Dendritic cell treated with granulocyte-macrophage colony-stimulating factor and Interleukin-4, amounts not matched to agents 40 ng/mL and 50 ng/mL, for 4 days (primary cell): ENCODE measurements at regions not wholly inside any gene's neighbourhood (a gene's known extent, or its start where the extent isn't known, plus 50 kb on each side); places are given as distances from the start of the nearest gene placed in this dataset.

Source experiments
- H3K27ac Mint-ChIP-seq: one replicate; pipeline ENCODE4 v1.8.0; 2022; ENCODE audit warnings: mild to moderate bottlenecking, mixed read lengths
- H3K27me3 Mint-ChIP-seq: one replicate; pipeline ENCODE4 v1.8.0; 2022; ENCODE audit warnings: mild to moderate bottlenecking, mixed read lengths
- H3K36me3 Mint-ChIP-seq: one replicate; pipeline ENCODE4 v1.8.0; 2022; ENCODE audit warnings: low read depth, mixed read lengths
- H3K4me1 Mint-ChIP-seq: one replicate; pipeline ENCODE4 v1.8.0; 2022; ENCODE audit warnings: low read depth, mixed read lengths
- H3K4me3 Mint-ChIP-seq: one replicate; pipeline ENCODE4 v1.8.0; 2022; ENCODE audit warnings: mild to moderate bottlenecking, moderate library complexity, mixed read lengths
- H3K9me3 Mint-ChIP-seq: one replicate; pipeline ENCODE4 v1.8.0; 2022; ENCODE audit warnings: mixed read lengths
- intact Hi-C: fragments of 100-400 bp; cut with micrococcal nuclease; formaldehyde crosslinking; loops from one replicate; pipeline ENCODE4 v1.15.0; 2022

- H3K4me3 Mint-ChIP-seq, result no peak overlapping the region
These were observed 1259.7 kb downstream of the TYW1 start for GRCh38 chr7:68256295-68256694.

GRCh38 chr7:68258609-68259008 lies 1262.0 kb downstream of the TYW1 start:
- H3K4me3 Mint-ChIP-seq, result no peak overlapping the region
- no peaks in the 10 kb centered on the region for H3K36me3 Mint-ChIP-seq
- H3K27ac Mint-ChIP-seq, result no peak overlapping the region
- no peaks in the 10 kb centered on the region for H3K27me3 Mint-ChIP-seq
- intact Hi-C loops, result no loop called here
- no peaks in the 10 kb centered on the region for H3K4me1 Mint-ChIP-seq
- peaks cover 57% of the 10 kb centered on the region for H3K9me3 Mint-ChIP-seq

More at GRCh38 chr7:68256295-68256694, 1259.7 kb downstream of the TYW1 start:
- peaks cover 51% of the 10 kb centered on the region for H3K9me3 Mint-ChIP-seq
- no peaks in the 10 kb centered on the region for H3K27me3 Mint-ChIP-seq
- H3K27ac Mint-ChIP-seq, result no peak overlapping the region
- no peaks in the 10 kb centered on the region for H3K36me3 Mint-ChIP-seq
- intact Hi-C loops, result no loop called here
- H3K4me1 Mint-ChIP-seq, result no peaks in the 10 kb centered on the region

DNA sequence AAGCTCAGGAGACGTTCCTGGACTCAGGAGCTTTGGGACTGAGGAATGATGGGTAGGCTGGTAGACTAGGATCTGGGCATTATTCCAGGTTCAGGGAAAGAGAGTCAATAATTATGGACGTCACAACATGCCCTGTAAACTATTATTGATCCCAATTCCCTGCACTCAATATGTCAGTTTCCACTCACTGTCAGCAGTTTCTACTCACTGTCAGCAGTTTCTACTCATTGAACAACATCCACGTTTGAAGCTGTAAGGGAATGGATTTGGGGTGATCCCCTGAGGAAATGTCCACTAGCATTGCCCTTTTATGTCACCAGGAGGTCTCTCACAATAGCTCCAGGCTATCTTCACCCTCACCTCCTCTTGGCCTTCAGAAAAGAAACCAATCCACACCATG lies 1268.6 kb downstream of the TYW1 start:
- H3K27me3 Mint-ChIP-seq, result no peaks in the 10 kb centered on the region
- H3K27ac Mint-ChIP-seq, result no peak overlapping the region
- H3K4me3 Mint-ChIP-seq, result no peak overlapping the region
- intact Hi-C loops, result no loop called here
- no peaks in the 10 kb centered on the region for H3K4me1 Mint-ChIP-seq
- no peaks in the 10 kb centered on the region for H3K36me3 Mint-ChIP-seq
- H3K9me3 Mint-ChIP-seq, result peaks cover 73% of the 10 kb centered on the region

GRCh38 chr7:68266004-68266579 lies 1269.5 kb downstream of the TYW1 start:
- Mint-ChIP-seq H3K27me3 (no peaks in the 10 kb centered on the region), H3K4me1 (no peaks in the 10 kb centered on the region)
- intact Hi-C loops, result no loop called here

DNA sequence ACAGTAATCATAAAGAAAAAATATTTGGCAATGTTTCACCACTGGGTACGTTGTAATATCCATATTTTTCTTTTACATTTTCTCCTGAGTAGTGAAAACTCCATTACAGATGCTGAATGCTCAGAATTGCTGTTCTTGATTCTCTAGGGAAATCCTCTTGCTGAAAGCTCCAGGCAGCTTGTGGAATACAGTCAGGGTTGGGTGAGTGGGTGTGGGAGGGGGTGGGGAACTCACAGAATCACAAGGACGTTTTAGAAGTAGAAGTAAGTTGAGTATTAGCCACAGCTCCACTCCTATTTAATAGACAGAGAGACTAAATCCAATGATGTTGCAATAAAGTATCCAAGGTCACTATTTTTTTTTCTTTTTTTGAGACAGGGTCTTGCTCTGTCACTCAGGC lies 1270.9 kb downstream of the TYW1 start:
- no peak overlapping the region for H3K27ac Mint-ChIP-seq
- H3K4me3 Mint-ChIP-seq, result no peak overlapping the region
- no peaks in the 10 kb centered on the region for H3K27me3 Mint-ChIP-seq

More at GRCh38 chr7:68266004-68266579, 1269.5 kb downstream of the TYW1 start:
- H3K4me3 Mint-ChIP-seq, result no peak overlapping the region
- no peak overlapping the region for H3K27ac Mint-ChIP-seq
- H3K36me3 Mint-ChIP-seq, result no peaks in the 10 kb centered on the region
- H3K9me3 Mint-ChIP-seq, result peaks cover 65% of the 10 kb centered on the region

GRCh38 chr7:68269405-68269804 lies 1272.8 kb downstream of the TYW1 start:
- Mint-ChIP-seq H3K36me3 (no peaks in the 10 kb centered on the region), H3K4me1 (no peaks in the 10 kb centered on the region), H3K9me3 (peaks cover 57% of the 10 kb centered on the region), H3K27ac (no peak overlapping the region), H3K4me3 (no peak overlapping the region), H3K27me3 (no peaks in the 10 kb centered on the region)
- intact Hi-C loops, result no loop called here

More for the DNA sequence above, 1270.9 kb downstream of the TYW1 start:
- Mint-ChIP-seq H3K4me1 (no peaks in the 10 kb centered on the region), H3K9me3 (peaks cover 62% of the 10 kb centered on the region), H3K36me3 (no peaks in the 10 kb centered on the region)
- intact Hi-C loops, result no loop called here

DNA sequence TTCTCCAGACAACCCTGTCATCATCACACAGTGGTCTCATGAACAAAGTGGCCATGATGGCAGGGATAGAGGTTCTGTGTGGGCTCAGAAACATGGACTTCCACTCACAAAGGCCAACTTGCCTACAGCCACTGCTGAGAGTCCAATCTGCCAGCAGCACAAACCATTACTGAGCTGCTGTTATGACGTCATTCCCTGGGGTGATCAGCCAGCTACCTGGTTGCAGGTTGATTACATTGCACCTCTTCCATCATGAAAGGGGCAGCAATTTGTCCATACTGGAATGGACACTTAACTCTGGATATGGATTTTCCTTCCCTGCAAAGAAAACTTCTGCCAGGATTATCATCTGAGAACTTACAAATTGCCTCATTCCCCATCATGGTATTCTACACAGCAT lies 1275.9 kb downstream of the TYW1 start:
- H3K4me3 Mint-ChIP-seq, result no peak overlapping the region
- intact Hi-C loops, result no loop called here
- peaks cover 55% of the 10 kb centered on the region for H3K9me3 Mint-ChIP-seq
- H3K4me1 Mint-ChIP-seq, result no peaks in the 10 kb centered on the region
- H3K27ac Mint-ChIP-seq, result no peak overlapping the region
- no peaks in the 10 kb centered on the region for H3K27me3 Mint-ChIP-seq
- no peaks in the 10 kb centered on the region for H3K36me3 Mint-ChIP-seq

GRCh38 chr7:68276725-68277124 lies 1280.1 kb downstream of the TYW1 start:
- intact Hi-C loops, result no loop called here
- Mint-ChIP-seq H3K4me1 (no peaks in the 10 kb centered on the region), H3K27me3 (no peaks in the 10 kb centered on the region), H3K36me3 (no peaks in the 10 kb centered on the region), H3K4me3 (no peak overlapping the region), H3K9me3 (peaks cover 65% of the 10 kb centered on the region), H3K27ac (no peak overlapping the region)

- no peaks in the 10 kb centered on the region for H3K36me3 Mint-ChIP-seq
- no peak overlapping the region for H3K4me3 Mint-ChIP-seq
- intact Hi-C loops, result no loop called here
- H3K4me1 Mint-ChIP-seq, result no peaks in the 10 kb centered on the region
- no peaks in the 10 kb centered on the region for H3K27me3 Mint-ChIP-seq
- no peak overlapping the region for H3K27ac Mint-ChIP-seq
- peaks cover 58% of the 10 kb centered on the region for H3K9me3 Mint-ChIP-seq
These were observed 1283.3 kb downstream of the TYW1 start for GRCh38 chr7:68279827-68280400.

DNA sequence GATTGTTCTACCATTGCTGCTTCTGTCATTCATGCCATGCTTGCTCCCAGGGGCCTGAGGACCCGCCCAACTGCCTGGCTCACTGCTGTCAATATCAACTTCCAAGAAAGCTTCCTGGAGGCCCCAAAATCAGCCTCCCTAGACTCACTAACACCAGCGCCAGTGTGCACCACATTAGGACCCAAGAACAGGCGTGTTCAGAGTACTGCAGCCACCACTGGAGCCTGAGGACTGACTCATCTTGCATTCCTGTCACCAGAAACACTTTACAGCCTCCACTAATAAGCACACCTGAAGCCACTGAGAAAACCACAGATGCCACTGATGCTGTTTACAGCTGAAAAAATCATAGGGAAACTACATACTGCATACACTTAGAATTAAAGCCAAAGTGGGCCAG lies 1284.3 kb downstream of the TYW1 start:
- intact Hi-C loops, result no loop called here
- H3K36me3 Mint-ChIP-seq, result no peaks in the 10 kb centered on the region
- H3K9me3 Mint-ChIP-seq, result peaks cover 60% of the 10 kb centered on the region
- no peaks in the 10 kb centered on the region for H3K4me1 Mint-ChIP-seq
- H3K27me3 Mint-ChIP-seq, result no peaks in the 10 kb centered on the region
- no peak overlapping the region for H3K27ac Mint-ChIP-seq
- H3K4me3 Mint-ChIP-seq, result no peak overlapping the region

- H3K27ac Mint-ChIP-seq, result no peak overlapping the region
- H3K9me3 Mint-ChIP-seq, result peaks cover 65% of the 10 kb centered on the region
- no peaks in the 10 kb centered on the region for H3K4me1 Mint-ChIP-seq
- H3K27me3 Mint-ChIP-seq, result no peaks in the 10 kb centered on the region
- no peaks in the 10 kb centered on the region for H3K36me3 Mint-ChIP-seq
- H3K4me3 Mint-ChIP-seq, result no peak overlapping the region
- intact Hi-C loops, result no loop called here
These were observed 1291.5 kb downstream of the TYW1 start for GRCh38 chr7:68288144-68288593.

DNA sequence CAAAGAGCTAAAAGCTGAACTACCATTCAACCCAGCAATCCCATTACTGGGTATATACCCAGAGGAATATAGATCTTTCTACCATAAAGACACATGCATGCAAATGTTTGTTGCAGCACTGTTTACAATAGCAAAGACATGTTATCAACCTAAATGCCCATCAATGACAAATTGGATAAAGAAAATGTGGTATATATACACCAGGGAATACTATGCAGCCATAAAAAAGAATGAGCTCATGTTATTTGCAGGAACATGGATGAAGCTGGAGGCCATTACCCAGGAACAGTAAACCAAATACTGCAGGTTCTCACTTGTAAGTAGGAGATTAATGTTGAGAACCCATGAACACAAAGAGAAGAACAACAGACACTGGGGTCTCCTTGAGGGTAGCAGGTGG lies 1295.1 kb downstream of the TYW1 start:
- no peaks in the 10 kb centered on the region for H3K4me1 Mint-ChIP-seq
- no peak overlapping the region for H3K27ac Mint-ChIP-seq
- no peaks in the 10 kb centered on the region for H3K36me3 Mint-ChIP-seq
- H3K4me3 Mint-ChIP-seq, result no peak overlapping the region
- peaks cover 64% of the 10 kb centered on the region for H3K9me3 Mint-ChIP-seq
- H3K27me3 Mint-ChIP-seq, result no peaks in the 10 kb centered on the region
- intact Hi-C loops, result no loop called here

DNA sequence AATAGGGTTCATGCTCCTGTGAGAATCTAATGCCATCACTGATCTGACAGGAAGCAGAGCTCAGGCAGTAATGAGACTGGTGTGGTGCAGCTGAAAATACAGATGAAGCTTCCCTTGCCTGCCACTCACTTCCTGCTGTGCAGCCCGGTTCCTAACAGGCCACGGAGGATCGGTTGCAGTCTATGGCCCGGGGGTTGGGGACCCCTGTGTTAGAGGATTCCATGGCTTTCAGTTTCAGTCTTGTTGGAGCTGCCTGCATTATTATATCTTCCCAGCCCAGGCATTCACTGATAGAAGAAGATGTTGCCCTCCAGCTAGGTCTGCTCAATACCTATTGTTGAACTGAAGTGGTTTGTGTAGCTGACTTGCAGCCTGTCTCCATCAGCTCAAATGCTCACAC lies 1298.8 kb downstream of the TYW1 start:
- Mint-ChIP-seq H3K4me1 (no peaks in the 10 kb centered on the region), H3K36me3 (no peaks in the 10 kb centered on the region), H3K27me3 (no peaks in the 10 kb centered on the region), H3K27ac (no peak overlapping the region), H3K4me3 (no peak overlapping the region), H3K9me3 (peaks cover 61% of the 10 kb centered on the region)
- intact Hi-C loops, result no loop called here

DNA sequence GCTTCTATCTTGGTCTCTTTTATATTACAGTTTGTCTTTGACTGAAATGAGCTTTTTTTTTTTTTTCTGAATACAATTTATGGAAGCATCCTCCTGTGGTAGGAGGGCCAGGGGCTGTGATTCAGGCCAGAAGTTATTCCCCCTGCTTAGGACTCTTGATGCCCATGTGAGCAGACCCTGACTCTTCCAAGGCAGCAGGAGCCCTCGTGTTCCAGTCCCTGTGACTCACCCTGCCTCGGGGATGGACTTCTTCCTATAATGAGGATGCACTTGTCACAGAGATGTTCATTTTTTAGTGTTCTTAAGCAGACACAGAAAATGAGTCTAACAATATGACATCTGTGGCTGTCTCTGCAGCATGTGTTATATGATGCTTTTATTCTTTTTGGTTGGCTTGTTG lies 1293.7 kb upstream of the AUTS2 start:
- Mint-ChIP-seq H3K27ac (no peak overlapping the region), H3K36me3 (no peaks in the 10 kb centered on the region), H3K4me3 (no peak overlapping the region), H3K27me3 (no peaks in the 10 kb centered on the region), H3K4me1 (no peaks in the 10 kb centered on the region), H3K9me3 (peaks cover 45% of the 10 kb centered on the region)
- intact Hi-C loops, result no loop called here

GRCh38 chr7:68306692-68307107 lies 1291.6 kb upstream of the AUTS2 start:
- H3K36me3 Mint-ChIP-seq, result no peaks in the 10 kb centered on the region
- H3K9me3 Mint-ChIP-seq, result peaks cover 60% of the 10 kb centered on the region
- H3K4me3 Mint-ChIP-seq, result no peak overlapping the region
- intact Hi-C loops, result no loop called here
- no peaks in the 10 kb centered on the region for H3K4me1 Mint-ChIP-seq
- H3K27me3 Mint-ChIP-seq, result no peaks in the 10 kb centered on the region
- no peak overlapping the region for H3K27ac Mint-ChIP-seq
